GM21619 (cell line): ENCODE measurements at regions not wholly inside any gene's neighbourhood (a gene's known extent, or its start where the extent isn't known, plus 50 kb on each side); places are given as distances from the start of the nearest gene placed in this dataset.
A peak's percentile ranks its signal among the peaks of the same experiment; 100 is the strongest.
"Not testable (repeated sequence)": the region's sequence is repeated elsewhere in the genome, so short reads cannot be mapped to it uniquely, and the experiment has no call there.

ENCODE experiments used
- ATAC-seq: cut with Tn5 transposase; IDR thresholded peaks from one replicate; pipeline ENCODE4 v1.9.1; 2021; ENCODE audit not compliant: unreplicated experiment

- ATAC-seq, result no peak
These were observed 281.6 kb downstream of the SLC7A11 start for GRCh38 chr4:137960371-137961050.

GRCh38 chr4:137957806-137958205 is 284.3 kb downstream of the SLC7A11 start:
- ATAC-seq, result no peak

DNA sequence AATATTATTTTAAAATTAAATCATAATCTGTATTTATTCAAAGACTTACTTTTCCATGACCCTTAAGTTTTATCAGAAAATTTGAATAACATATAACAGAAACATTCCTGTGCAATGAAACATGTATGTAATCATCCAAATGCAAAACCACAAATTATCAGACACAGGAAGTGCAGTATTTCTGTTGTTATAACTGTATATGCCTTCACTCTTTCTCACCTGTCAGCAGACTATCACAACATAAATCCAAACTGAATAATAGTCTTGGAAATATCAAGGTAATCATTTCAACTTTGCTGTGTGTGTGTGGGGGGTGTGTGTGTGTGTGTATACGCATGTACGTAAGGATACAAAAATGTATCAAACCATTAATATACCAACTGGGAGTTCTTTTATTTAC is 285.9 kb downstream of the SLC7A11 start:
- ATAC-seq, result no peak

GRCh38 chr4:137955595-137955994 is 286.6 kb downstream of the SLC7A11 start:
- ATAC-seq, result no peak

- no peak for ATAC-seq
These were observed 290.0 kb downstream of the SLC7A11 start for GRCh38 chr4:137952116-137952515.

DNA sequence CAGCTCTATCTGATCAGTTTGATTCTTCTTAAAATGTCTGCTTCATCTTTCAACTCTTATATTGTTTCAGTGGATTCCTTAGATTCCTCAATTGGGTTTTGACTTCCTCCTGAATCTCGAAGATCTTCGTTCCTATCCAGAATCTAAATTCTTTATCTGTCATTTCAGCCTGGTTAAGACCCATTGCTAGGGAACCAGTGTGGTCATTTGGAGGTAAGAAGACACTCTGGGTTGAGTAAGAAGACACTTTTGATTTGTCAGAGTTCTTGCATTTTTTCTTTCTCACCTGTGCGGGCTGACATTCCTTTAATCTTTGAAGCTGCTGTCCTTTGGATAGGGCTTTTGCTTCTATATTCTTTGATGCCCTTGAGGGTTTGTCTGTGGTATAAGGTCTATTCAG is 291.9 kb downstream of the SLC7A11 start:
- no peak for ATAC-seq

- no peak for ATAC-seq
These were observed 292.4 kb downstream of the SLC7A11 start for GRCh38 chr4:137949746-137950145.

DNA sequence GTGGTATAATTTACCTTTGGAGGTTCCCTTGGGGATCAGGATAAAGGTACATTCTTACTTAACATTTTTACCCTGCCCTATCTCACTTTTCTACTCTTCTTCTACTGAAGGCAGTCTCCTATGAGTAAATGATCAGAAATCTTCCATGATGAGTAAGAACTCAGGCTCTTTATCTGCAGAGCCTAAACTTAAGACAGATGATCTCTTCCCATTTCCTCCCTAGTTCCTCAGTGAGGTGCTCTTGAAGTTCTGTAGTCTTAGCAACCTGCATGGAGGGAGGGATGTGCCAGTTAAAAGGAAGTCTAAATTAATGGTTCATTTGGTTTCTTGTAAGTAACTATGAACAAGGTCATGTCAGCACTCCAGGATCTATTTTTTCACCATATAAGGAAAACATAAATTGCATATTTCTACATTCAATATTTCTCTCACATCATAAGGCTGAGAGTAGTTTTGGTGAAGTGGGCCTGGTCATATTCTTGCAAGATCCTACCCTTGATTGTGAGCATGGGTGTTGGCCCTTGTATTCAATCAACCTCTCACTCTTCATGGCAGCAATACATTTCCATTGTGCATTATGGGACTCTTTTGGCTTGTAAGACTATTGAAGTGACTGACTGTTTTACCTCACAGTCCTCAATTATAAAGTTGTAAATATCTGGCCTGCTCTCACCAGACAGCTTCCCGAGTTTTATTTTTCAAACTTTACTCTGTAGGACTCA is 295.5 kb downstream of the SLC7A11 start:
- no peak for ATAC-seq

DNA sequence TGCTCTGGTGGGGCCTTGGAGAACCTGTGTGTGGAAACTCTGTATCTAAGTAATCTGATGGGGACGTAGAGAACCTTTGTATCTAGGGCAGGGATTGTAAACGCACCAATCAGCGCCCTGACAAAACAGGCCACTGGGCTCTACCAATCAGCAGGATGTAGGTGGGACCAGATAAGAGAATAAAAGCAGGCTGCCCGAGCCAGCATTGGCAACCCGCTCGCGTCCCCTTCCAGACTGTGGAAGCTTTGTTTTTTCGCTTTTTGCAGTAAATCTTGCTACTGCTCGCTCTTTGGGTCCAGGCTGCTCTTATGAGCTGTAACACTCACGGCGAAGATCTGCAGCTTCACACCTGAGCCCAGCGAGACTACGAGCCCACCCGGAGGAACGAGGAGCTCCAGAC is 299.3 kb downstream of the SLC7A11 start:
- not testable (repeated sequence) for ATAC-seq

- ATAC-seq, result not testable (repeated sequence)
These were observed 300.1 kb downstream of the SLC7A11 start for GRCh38 chr4:137942015-137942515.

DNA sequence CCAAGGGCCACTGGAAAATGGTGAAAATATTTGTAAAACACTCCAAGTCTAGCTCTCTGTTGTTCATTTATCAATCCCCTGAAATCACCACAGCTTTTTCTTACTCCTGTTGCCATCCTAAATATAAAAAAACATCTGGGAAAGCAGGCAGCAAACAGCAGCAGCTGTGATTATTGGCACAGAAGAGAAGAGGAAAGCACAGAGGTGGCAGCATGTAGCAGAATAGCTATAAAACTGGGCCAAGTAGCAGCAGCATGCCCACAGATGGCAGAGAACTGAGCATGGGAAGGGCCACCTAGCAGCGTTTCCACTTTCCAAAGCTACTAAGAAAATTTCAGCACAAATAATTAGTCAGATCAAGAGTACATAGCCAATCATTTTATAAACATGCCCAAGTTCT is 307.2 kb downstream of the SLC7A11 start:
- no peak for ATAC-seq

DNA sequence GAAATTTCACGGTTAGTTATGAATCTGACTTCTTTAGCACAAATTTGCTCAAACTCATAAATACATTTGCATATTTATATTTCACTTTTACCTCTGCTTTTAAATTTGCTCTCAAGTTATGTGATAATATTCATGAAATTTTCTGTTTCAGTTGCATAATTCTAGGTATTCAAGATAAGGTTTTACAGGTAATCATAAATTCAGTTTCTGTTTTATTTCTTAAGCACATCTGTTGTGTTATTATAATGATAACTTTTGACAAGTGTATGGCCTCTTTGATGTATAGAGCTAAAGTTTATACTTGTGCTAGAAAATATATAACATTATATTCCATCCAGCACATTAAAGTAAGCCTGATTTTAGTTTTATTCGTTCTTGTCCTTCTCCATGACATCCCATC is 308.1 kb downstream of the SLC7A11 start:
- no peak for ATAC-seq

DNA sequence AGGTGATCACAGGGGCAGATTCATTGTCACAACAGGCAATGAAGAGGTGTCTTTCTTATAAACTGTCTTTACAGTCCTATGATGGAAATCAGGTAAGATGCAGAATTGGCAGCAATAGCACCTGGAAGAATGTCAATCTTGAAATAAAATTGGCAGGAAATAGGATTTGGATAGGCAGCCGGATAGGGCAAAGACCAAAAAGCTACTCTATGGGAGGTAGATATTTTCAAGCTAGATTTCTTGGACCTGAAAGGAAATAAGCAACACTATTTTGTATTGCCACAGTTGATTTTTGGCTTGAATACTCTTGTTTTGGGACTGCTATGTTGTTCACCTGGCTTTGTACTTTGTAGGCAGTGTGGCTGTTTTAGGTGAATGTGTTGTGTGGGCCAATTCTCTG is 314.2 kb downstream of the SLC7A11 start:
- ATAC-seq, result no peak

DNA sequence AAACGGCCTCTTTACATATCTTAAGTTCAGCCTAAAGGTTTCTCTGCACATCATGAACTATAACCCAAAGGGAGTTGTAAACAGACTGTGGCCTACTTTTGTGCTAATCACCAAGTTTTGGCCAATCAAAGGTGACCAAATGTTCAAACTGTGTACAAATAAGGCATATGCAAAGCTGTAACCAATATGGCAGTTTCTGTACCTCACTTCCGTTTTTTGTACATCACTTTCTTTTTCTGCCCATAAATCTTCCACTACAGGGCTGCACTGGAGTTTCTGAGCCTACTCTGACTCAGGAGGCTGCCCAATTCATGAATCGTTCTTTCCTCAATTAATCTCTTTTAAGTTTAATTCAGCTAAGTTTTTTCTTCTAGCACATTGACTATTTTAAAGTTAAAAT is 318.7 kb downstream of the SLC7A11 start:
- ATAC-seq, result peak; percentile 68

GRCh38 chr4:137922721-137923120 is 319.4 kb downstream of the SLC7A11 start:
- ATAC-seq, result no peak

DNA sequence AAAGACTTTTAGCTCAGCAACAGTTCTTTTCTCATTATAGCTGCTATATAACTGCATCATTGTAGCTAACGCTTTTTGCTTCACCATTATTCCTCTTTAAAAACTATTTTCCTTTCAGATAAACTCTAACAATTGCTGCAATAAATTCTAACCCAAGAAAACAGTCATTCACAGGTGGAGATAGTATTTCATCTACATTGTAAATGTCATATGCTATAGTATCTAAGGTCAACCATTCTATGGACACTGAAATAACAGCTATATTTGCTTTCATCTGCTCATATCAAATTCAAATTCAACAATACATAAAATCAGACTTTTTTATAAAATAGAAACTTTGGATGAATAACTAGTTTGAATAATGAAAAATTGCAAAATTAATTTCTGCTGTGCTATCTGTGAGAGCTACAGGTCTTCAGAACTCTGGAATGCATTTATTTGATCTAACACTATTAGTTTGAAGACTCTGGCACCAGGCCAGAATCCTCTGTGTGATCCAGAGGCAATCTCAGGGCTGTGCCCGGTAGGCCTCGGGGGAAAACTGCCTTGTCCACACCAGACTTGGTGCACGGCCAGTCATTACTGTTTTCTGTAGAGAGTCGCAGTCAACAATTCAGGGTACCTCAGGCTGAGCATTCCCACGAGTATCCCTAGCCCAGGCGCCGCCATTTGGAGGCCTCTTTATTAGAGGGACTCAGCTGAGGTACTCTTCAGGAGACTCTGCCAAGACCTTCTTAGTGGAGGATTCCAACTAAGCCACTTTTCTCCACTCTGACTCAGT is 332.4 kb downstream of the SLC7A11 start:
- no peak for ATAC-seq

GRCh38 chr4:137905930-137906329 is 336.2 kb downstream of the SLC7A11 start:
- ATAC-seq, result no peak

- ATAC-seq, result no peak
These were observed 341.0 kb downstream of the SLC7A11 start for GRCh38 chr4:137901114-137901513.

GRCh38 chr4:137896221-137896737 is 345.9 kb downstream of the SLC7A11 start:
- ATAC-seq, result no peak

GRCh38 chr4:137895515-137895914 is 346.6 kb downstream of the SLC7A11 start:
- not testable (repeated sequence) for ATAC-seq

DNA sequence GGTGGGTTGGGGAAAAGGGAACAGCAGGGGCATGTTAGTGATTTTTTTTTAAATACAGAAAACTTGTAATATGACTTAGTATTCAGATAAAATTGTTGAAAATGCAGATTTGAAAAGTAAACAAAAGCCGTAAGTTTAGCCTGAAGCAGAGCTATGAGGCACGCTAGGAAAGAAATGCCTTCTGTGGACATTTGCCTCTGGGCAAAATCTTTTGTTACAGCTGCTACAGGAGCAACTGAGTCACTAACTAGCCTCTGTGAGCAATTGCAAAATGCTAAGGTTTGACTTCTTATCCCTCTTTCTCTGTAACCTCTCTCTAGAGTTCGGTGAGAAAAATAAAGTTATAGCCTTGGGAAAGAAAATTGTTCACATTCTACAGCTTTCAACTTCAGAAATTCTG is 350.0 kb downstream of the SLC7A11 start:
- ATAC-seq, result no peak
